GM23248 (cell line): ENCODE measurements at regions not wholly inside any gene's neighbourhood (a gene's known extent, or its start where the extent isn't known, plus 50 kb on each side); places are given as distances from the start of the nearest gene placed in this dataset.

ENCODE experiments used
- EZH2 ChIP-seq: fragments of 200-600 bp; sonication (generic); IDR thresholded peaks from 2 replicates; pipeline ENCODE4 v1.6.1; 2018; ENCODE audit warnings: antibody characterized with exemption, mild to moderate bottlenecking; ENCODE audit not compliant: insufficient read depth, poor library complexity, severe bottlenecking
- EZH2phosphoT487 ChIP-seq: fragments of 200-600 bp; sonication (generic); IDR thresholded peaks from 2 replicates; pipeline ENCODE4 v1.6.1; 2018; ENCODE audit warnings: antibody characterized with exemption, moderate library complexity, mild to moderate bottlenecking, low read depth; ENCODE audit not compliant: insufficient read depth

- TF ChIP-seq EZH2 = no peak
- TF ChIP-seq EZH2phosphoT487 = no peak
These were observed 173.3 kb upstream of the POC5 start for GRCh38 chr5:75890546-75890945.
